Activated T-helper 2 cell treated with anti-CD3 and anti-CD28 coated beads, Interferon-gamma antibody, Interleukin-2, Interleukin-4, amounts not matched to agents 10 μg/mL and 5 μg/mL and 100 μg/mL, durations not matched to agents 14 hours and 24 hours and 36 hours (primary cell): ENCODE measurements at regions not wholly inside any gene's neighbourhood (a gene's known extent, or its start where the extent isn't known, plus 50 kb on each side); places are given as distances from the start of the nearest gene placed in this dataset.

Experiments used
- DNase-seq: peaks from one replicate; pipeline ENCODE4 v3.0.0; 2021; ENCODE audit warnings: low spot score
- H3K27ac Mint-ChIP-seq: one replicate; pipeline ENCODE4 v1.8.0; 2021; ENCODE audit warnings: mixed read lengths
- H3K27me3 Mint-ChIP-seq: one replicate; pipeline ENCODE4 v1.8.0; 2021; ENCODE audit warnings: low read depth, mixed read lengths
- H3K36me3 Mint-ChIP-seq: one replicate; pipeline ENCODE4 v1.8.0; 2021; ENCODE audit warnings: low read depth, mixed read lengths
- H3K4me1 Mint-ChIP-seq: one replicate; pipeline ENCODE4 v1.8.0; 2021; ENCODE audit warnings: low read depth, mixed read lengths
- H3K4me3 Mint-ChIP-seq: one replicate; pipeline ENCODE4 v1.8.0; 2021; ENCODE audit warnings: low read depth, mild to moderate bottlenecking, moderate library complexity, mixed read lengths
- H3K9me3 Mint-ChIP-seq: one replicate; pipeline ENCODE4 v1.8.0; 2021; ENCODE audit warnings: mixed read lengths
- intact Hi-C: fragments of 100-400 bp; cut with micrococcal nuclease; formaldehyde crosslinking; loops from one replicate; pipeline ENCODE4 v1.15.1; 2023

GRCh38 chr18:76546088-76546435 is 51.0 kb upstream of the ZNF516 start:
- H3K4me3 Mint-ChIP-seq = no peak overlapping the region
- intact Hi-C loops = no loop called here
- no peak for DNase-seq
- no peak overlapping the region for H3K27ac Mint-ChIP-seq
- H3K9me3 Mint-ChIP-seq = no peaks in the 10 kb centered on the region
- H3K27me3 Mint-ChIP-seq = no peaks in the 10 kb centered on the region
- H3K36me3 Mint-ChIP-seq = no peaks in the 10 kb centered on the region
- no peaks in the 10 kb centered on the region for H3K4me1 Mint-ChIP-seq

- H3K27me3 Mint-ChIP-seq = no peaks in the 10 kb centered on the region
- intact Hi-C loops = no loop called here
These were observed 50.5 kb upstream of the ZNF516 start for GRCh38 chr18:76545433-76546087.

GRCh38 chr18:76544511-76545345 is 49.7 kb upstream of the ZNF516 start:
- intact Hi-C loops = no loop called here
- no peak for DNase-seq
- no peaks in the 10 kb centered on the region for H3K9me3 Mint-ChIP-seq

More at GRCh38 chr18:76545433-76546087, 50.5 kb upstream of the ZNF516 start:
- H3K4me1 Mint-ChIP-seq = no peaks in the 10 kb centered on the region
- no peak for DNase-seq
- no peaks in the 10 kb centered on the region for H3K36me3 Mint-ChIP-seq
- no peaks in the 10 kb centered on the region for H3K9me3 Mint-ChIP-seq
- no peak overlapping the region for H3K4me3 Mint-ChIP-seq
- H3K27ac Mint-ChIP-seq = no peak overlapping the region

More at GRCh38 chr18:76544511-76545345, 49.7 kb upstream of the ZNF516 start:
- H3K4me3 Mint-ChIP-seq = no peak overlapping the region
- H3K36me3 Mint-ChIP-seq = no peaks in the 10 kb centered on the region
- H3K27me3 Mint-ChIP-seq = no peaks in the 10 kb centered on the region
- H3K4me1 Mint-ChIP-seq = no peaks in the 10 kb centered on the region
- H3K27ac Mint-ChIP-seq = no peak overlapping the region
